SU-DHL-6 (cell line): ENCODE measurements at regions not wholly inside any gene's neighbourhood (a gene's known extent, or its start where the extent isn't known, plus 50 kb on each side); places are given as distances from the start of the nearest gene placed in this dataset.

ENCODE experiments used
- H2AFZ ChIP-seq: fragments of 200-600 bp; sonication (generic); 2 replicates; pipeline ENCODE4 v1.6.1; 2014; ENCODE audit warnings: low read depth, mild to moderate bottlenecking, moderate library complexity, mixed read lengths, antibody characterized with exemption, low read length; ENCODE audit not compliant: severe bottlenecking
- H3F3A ChIP-seq: fragments of 200-600 bp; shearing (Covaris generic); 2 replicates; pipeline ENCODE4 v1.6.0; 2016; ENCODE audit warnings: antibody characterized with exemption, mild to moderate bottlenecking; ENCODE audit not compliant: insufficient read depth
- H3K27ac ChIP-seq: fragments of 200-600 bp; sonication (generic); 2 replicates; pipeline ENCODE4 v1.5.1; 2016; ENCODE audit warnings: low read depth, mild to moderate bottlenecking, low read length, moderate library complexity, mixed read lengths
- H3K27me3 ChIP-seq: fragments of 200-600 bp; sonication (generic), shearing (Covaris generic); 2 replicates; pipeline ENCODE4 v1.6.0; 2014; ENCODE audit warnings: mild to moderate bottlenecking, low read length
- H3K36me3 ChIP-seq: fragments of 200-600 bp; sonication (generic); 2 replicates; pipeline ENCODE4 v1.6.1; 2014; ENCODE audit warnings: mild to moderate bottlenecking, low read length, mixed read lengths
- H3K4me2 ChIP-seq: fragments of 300-600, 200-600 bp; shearing (Covaris generic), sonication (generic); 2 replicates; pipeline ENCODE4 v1.6.0; 2014; ENCODE audit warnings: low read length, low read depth, mild to moderate bottlenecking; ENCODE audit not compliant: poor library complexity, severe bottlenecking
- H3K4me3 ChIP-seq: fragments of 200-600 bp; sonication (generic); 2 replicates; pipeline ENCODE4 v1.5.1; 2014; ENCODE audit warnings: antibody characterized with exemption, low read length, mild to moderate bottlenecking, mixed read lengths; ENCODE audit not compliant: insufficient read depth, poor library complexity, severe bottlenecking
- H3K79me2 ChIP-seq: fragments of 200-600 bp; sonication (generic); 2 replicates; pipeline ENCODE4 v1.6.1; 2014; ENCODE audit warnings: mild to moderate bottlenecking, low read length, moderate library complexity; ENCODE audit not compliant: insufficient read depth
- H3K9ac ChIP-seq: fragments of 200-600 bp; sonication (generic); 2 replicates; pipeline ENCODE4 v1.7.0; 2014; ENCODE audit warnings: mild to moderate bottlenecking, low read length
- H3K9me2 ChIP-seq: fragments of 200-600 bp; sonication (generic); replicated peaks from 2 replicates; pipeline ENCODE4 v1.6.1; 2014; ENCODE audit warnings: low read length; ENCODE audit not compliant: insufficient read depth
- H3K9me3 ChIP-seq: fragments of 200-600 bp; sonication (generic); 2 replicates; pipeline ENCODE4 v1.6.1; 2014; ENCODE audit warnings: low read length, mixed read lengths; ENCODE audit not compliant: insufficient read depth
- H4K20me1 ChIP-seq: fragments of 200-600 bp; sonication (generic); 2 replicates; pipeline ENCODE4 v1.6.1; 2014; ENCODE audit warnings: low read depth, mild to moderate bottlenecking, antibody characterized with exemption, low read length, moderate library complexity, mixed read lengths
- CTCF ChIP-seq: fragments of 200-600 bp; sonication (generic); IDR thresholded peaks from one replicate; pipeline ENCODE4 v1.5.1; 2017; ENCODE audit warnings: antibody characterized with exemption, mild to moderate bottlenecking, low read length, moderate library complexity; ENCODE audit not compliant: insufficient read depth, poor library complexity, severe bottlenecking
- EZH2phosphoT487 ChIP-seq: fragments of 200-600 bp; sonication (generic), shearing (Covaris generic); conservative IDR thresholded peaks from 2 replicates; pipeline ENCODE4 v1.6.1; 2018; ENCODE audit warnings: mild to moderate bottlenecking, antibody characterized with exemption, low read length, moderate library complexity, mixed read lengths

- Histone ChIP-seq H2AFZ (no peak overlapping the region), H3K9me2 (no peaks in the 10 kb centered on the region), H3K27ac (no peak overlapping the region), H3K79me2 (no peaks in the 10 kb centered on the region), H3K9ac (no peak overlapping the region), H3K27me3 (no peaks in the 10 kb centered on the region), H3F3A (no peaks in the 10 kb centered on the region), H3K4me2 (peak overlapping the region; percentile 16), H4K20me1 (no peaks in the 10 kb centered on the region), H3K36me3 (no peaks in the 10 kb centered on the region), H3K9me3 (no peaks in the 10 kb centered on the region), H3K4me3 (no peak overlapping the region)
- TF ChIP-seq EZH2phosphoT487 (no peak), CTCF (no peak)
These were observed 168.3 kb upstream of the DUSP10 start for GRCh38 chr1:221910222-221910621.

GRCh38 chr1:221908573-221908972 lies 166.7 kb upstream of the DUSP10 start:
- Histone ChIP-seq H3K9me3 (no peaks in the 10 kb centered on the region; the same call in 1 of the 2 replicates), H3K27ac (no peak overlapping the region), H2AFZ (no peak overlapping the region), H3F3A (no peaks in the 10 kb centered on the region), H3K4me3 (no peak overlapping the region), H3K9me2 (no peaks in the 10 kb centered on the region), H4K20me1 (no peaks in the 10 kb centered on the region), H3K9ac (no peak overlapping the region), H3K36me3 (no peaks in the 10 kb centered on the region), H3K4me2 (no peak overlapping the region), H3K79me2 (no peaks in the 10 kb centered on the region), H3K27me3 (no peaks in the 10 kb centered on the region)
- TF ChIP-seq EZH2phosphoT487 (no peak), CTCF (no peak)

- H3K36me3 ChIP-seq: no peaks in the 10 kb centered on the region
- H3K9me3 ChIP-seq: no peaks in the 10 kb centered on the region; the same call in 1 of the 2 replicates
- H2AFZ ChIP-seq: no peak overlapping the region
- no peak overlapping the region for H3K4me3 ChIP-seq
- H3K27ac ChIP-seq: no peak overlapping the region
- H3K9ac ChIP-seq: no peak overlapping the region
- TF ChIP-seq CTCF (no peak), EZH2phosphoT487 (no peak)
- no peaks in the 10 kb centered on the region for H3K27me3 ChIP-seq
- no peak overlapping the region for H3K4me2 ChIP-seq
- no peaks in the 10 kb centered on the region for H3K9me2 ChIP-seq
- H3F3A ChIP-seq: no peaks in the 10 kb centered on the region
- no peaks in the 10 kb centered on the region for H3K79me2 ChIP-seq
- H4K20me1 ChIP-seq: no peaks in the 10 kb centered on the region
These were observed 165.5 kb upstream of the DUSP10 start for GRCh38 chr1:221907166-221907932.
